CD4-positive, alpha-beta T cell treated with Interleukin-12 subunit alpha and Interleukin-12 subunit beta, for 1 hour (primary cell): ENCODE measurements at regions not wholly inside any gene's neighbourhood (a gene's known extent, or its start where the extent isn't known, plus 50 kb on each side); places are given as distances from the start of the nearest gene placed in this dataset.

Experiments used
- DNase-seq: peaks from one replicate; pipeline ENCODE4 v3.0.0-alpha.2; 2020

- DNase-seq, result no peak
Measured at GRCh38 chr5:77948476-77948875, 172.3 kb upstream of the TBCA start.

DNA sequence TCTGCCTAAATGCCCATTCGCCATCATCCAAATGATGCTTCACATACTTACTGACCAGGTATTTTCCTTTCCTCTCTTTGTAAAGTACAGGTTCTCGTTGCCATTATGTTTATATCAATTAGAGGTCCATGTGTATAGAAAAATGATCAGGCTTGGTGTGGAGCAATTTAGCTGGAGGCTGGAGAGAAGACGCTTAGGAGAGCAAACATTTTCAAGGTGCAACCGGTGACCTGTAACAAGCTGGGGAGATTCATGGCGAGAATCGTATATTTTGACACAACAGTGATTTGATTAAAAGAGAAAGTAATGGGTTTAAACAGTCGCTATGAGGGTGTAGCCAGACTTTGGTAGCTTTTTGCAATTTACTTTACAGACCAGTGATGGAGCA, 170.9 kb upstream of the TBCA start:
- no peak for DNase-seq

GRCh38 chr5:77946381-77947040, 170.4 kb upstream of the TBCA start:
- no peak for DNase-seq

DNA sequence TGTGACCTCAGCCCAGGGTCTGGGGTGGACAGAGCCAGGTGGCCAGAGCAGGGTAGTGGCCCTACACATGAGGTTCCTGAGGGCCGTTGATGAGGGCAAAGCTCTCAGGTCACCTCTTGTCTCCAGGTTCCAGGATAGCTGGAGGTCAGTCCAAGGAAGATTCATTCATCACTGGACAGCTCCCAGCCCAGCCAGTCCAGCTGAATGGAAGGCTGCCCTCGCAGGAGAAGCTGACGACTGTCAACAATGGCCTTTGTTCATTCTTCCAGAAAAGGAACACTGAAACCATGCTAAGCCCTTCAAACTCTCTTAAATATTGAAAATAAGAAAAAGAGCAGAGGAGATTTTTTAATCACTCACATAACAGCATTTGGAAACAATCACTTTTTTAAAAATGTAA, 169.7 kb upstream of the TBCA start:
- DNase-seq, result no peak

GRCh38 chr5:77944757-77945340, 168.7 kb upstream of the TBCA start:
- DNase-seq, result no peak

DNA sequence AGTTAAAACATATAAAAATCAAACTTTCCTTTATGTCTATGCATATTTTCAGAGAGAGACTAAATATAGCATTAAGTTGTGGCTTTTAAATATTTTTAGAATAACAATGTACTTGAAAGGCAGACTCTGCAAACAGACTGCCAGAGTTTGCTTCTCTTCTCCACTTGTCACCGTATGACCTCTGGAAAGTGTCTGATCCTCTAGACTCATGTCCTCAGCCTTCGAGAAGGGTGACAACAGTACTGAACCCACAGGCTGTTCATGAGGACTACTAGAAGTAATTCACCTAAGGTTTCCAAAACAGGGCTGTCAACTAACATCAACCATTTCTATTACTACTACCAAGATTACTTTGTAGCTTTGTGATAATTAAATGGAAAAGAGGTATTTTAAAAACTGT, 167.7 kb upstream of the TBCA start:
- DNase-seq, result no peak

DNA sequence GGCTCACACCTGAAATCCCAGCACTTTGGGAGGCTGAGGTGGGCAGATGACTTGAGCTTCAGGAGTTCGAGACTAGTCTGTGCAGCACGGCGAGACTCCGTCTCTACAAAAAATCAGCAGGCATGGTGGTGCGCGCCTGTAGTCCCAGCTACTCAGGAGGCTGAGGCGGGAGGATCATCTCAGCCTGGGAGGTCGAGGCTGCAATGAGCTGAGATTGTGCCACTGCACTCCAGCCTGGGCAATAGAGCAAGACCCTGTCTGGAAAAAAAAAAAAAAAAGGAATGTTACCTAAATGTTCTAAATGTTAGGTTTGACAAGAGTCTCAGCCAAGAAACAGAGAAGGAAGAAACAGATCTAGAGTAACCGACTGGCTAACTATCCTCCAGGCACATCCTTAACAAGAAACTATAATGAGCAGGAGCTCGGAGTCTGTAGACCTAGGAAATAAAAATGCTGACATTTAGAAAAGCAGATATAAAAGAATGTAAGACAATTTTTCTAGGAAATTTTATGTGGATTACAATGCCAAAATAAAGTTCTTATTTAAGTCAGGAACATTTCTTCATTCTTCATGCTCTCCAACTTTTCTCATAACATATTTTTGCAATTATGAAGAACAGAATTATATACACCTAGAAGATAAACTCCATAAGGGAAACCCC, 166.6 kb upstream of the TBCA start:
- DNase-seq, result no peak

- DNase-seq, result no peak
Measured at GRCh38 chr5:77937015-77937908, 161.1 kb upstream of the TBCA start.

DNA sequence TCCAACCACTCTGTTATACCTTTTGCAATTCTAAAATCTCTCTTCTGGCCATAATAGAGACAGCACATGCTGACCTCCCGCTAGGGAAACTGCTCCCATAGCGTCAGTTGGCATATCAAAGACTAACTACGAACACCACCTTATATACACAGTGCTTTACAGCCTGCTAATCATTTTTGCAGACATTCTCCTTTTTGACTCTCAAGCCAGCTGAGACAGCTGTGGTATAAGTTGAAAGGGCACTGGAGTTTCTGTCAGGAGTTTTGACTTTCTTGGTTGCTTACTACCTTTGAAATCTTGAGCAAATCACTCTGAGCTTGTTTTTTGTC, 160.2 kb upstream of the TBCA start:
- no peak for DNase-seq

GRCh38 chr5:77935506-77936364, 159.6 kb upstream of the TBCA start:
- DNase-seq, result peak; percentile 18

- DNase-seq, result no peak
Measured at GRCh38 chr5:77928776-77929300, 152.7 kb upstream of the TBCA start.

- DNase-seq, result no peak
Measured at GRCh38 chr5:77926337-77926736, 150.2 kb upstream of the TBCA start.

- DNase-seq, result peak; percentile 6
Measured at GRCh38 chr5:77925503-77925902, 149.4 kb upstream of the TBCA start.

DNA sequence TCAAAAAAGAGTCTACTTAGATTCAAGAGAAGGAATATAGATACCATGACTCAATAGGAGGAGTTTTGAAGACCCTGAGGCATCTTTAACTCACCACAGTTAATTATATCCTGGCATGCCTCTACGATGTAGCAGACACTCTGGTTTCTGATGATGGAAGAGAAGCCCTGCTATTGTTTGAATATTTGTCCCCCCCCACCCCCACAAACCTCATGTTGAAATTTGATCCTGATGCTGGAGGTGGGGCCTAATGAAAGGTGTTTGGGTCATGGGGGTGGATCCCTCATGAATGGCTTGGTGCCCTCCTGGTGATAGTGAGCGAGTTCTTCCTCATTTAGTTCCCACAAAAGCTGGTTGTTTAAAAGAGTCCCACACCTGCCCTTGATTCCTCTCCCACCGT, 147.9 kb upstream of the TBCA start:
- no peak for DNase-seq

DNA sequence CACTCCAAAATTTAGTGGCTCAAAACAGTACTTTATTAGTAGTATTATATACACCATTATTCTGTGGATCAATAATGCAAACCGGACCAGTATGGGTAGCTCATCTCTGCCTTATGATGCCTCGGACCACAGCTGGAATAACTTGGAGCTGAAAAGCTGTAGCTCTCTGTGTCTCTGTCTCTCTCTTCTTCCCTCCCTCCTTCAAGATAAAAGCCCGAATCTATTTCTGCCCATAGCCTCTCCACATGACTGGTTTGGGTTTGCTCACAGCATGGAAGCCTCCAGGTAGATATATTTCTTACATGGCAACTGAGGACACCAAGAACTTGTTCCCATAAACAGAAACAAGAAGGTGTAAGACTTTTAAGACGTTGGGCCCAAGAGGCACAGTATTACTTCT, 147.5 kb upstream of the TBCA start:
- no peak for DNase-seq

DNA sequence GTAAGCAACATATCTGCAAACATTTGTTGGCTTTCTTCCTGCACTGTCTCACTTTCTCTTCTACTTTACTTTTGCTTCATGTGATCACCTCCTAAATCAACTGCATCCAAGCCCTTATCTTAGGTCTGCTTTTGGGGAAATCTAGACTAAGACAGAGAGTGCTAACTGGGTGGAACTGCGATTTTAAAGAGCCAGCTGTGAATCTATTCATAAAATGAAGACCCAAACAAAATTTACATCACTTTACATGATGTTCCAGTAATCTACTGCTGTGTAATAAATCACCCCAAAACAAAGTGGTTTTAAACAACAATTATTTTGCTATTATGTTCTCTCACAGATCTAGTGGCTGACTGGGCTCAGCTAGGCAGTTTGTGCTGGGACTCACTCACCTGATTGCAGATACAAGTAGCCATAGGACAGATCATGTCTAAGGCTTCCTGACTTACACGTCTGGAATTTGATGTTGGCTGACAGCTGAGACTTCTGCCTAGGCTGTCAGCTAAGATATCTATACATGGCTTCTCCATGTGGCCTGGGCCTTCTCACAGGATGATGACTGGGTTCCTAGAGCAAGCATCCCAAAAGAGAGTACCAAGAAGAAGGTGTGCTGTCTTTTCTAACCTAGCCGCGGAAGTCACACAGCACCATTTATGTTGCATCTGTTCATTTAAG, 145.1 kb upstream of the TBCA start:
- no peak for DNase-seq

GRCh38 chr5:77920359-77921058, 144.4 kb upstream of the TBCA start:
- DNase-seq, result no peak

GRCh38 chr5:77915346-77915745, 139.2 kb upstream of the TBCA start:
- DNase-seq, result no peak

DNA sequence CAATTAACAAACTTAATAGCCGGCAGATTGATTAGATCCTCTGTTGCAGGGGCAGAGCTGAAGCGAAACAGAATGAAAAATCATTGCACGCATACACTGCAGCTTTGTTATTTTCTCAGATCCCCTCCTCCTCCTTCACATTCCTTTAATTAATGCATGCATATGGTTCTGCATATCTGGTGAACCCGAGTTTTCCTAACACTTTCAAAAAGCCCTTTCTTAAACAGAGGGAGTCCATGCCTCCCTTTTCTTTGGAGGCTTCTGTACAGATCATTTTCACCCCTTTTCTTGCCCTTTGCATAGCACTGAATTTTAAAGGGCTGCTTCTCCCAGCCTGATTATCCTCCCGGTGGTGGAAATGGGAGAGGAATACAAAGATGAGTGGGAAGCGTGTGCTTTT, 136.6 kb upstream of the TBCA start:
- no peak for DNase-seq

- DNase-seq, result no peak
Measured at GRCh38 chr5:77910602-77911188, 134.6 kb upstream of the TBCA start.

- no peak for DNase-seq
Measured at GRCh38 chr5:77909237-77909636, 133.1 kb upstream of the TBCA start.
